Breast epithelium (tissue), 4 donors: ENCODE measurements at regions not wholly inside any gene's neighbourhood (a gene's known extent, or its start where the extent isn't known, plus 50 kb on each side); places are given as distances from the start of the nearest gene placed in this dataset.

Experiments
- DNase-seq, 2 donors: peaks; one replicate each; pipeline ENCODE4 v3.0.0-alpha.2; 2019; ENCODE audit warnings: low spot score in 2 of 2
- H3K27ac ChIP-seq, 2 donors: fragments of 200-600 bp; sonication (generic) in 1 of 2; one replicate each; pipeline ENCODE4 v1.5.1; 2016 to 2019; ENCODE audit warnings: mild to moderate bottlenecking in 1 of 2
- H3K27me3 ChIP-seq, 2 donors: fragments of 200-600 bp; sonication (generic) in 1 of 2; one replicate each; pipeline versions ENCODE4 v1.5.1 to v1.6.0; 2017 to 2019; ENCODE audit warnings: control low read depth in 1 of 2, mild to moderate bottlenecking in 1 of 2
- H3K36me3 ChIP-seq: fragments of 200-600 bp; one replicate; pipeline ENCODE4 v1.5.1; 2019
- H3K4me1 ChIP-seq, 2 donors: fragments of 200-600 bp; sonication (generic); one replicate each; pipeline ENCODE4 v1.5.1; 2016 to 2019; ENCODE audit warnings: control low read depth in 1 of 2
- H3K4me3 ChIP-seq, 3 donors: fragments of 200-600 bp; sonication (generic); 1 replicate in 2 of 3; 2 replicates in 1 of 3; pipeline ENCODE4 v1.5.1; 2016 to 2019; ENCODE audit warnings: mild to moderate bottlenecking in 3 of 3, moderate library complexity in 2 of 3
- H3K9me3 ChIP-seq, 2 donors: fragments of 200-600 bp; sonication (generic) in 1 of 2; one replicate each; pipeline ENCODE4 v1.5.1; 2016 to 2019; ENCODE audit warnings: control low read depth in 1 of 2
- CTCF ChIP-seq, 3 donors: fragments of 450-650 bp; IDR thresholded peaks; one replicate each; pipeline ENCODE4 v1.5.1; 2016 to 2017; ENCODE audit warnings: antibody characterized with exemption in 3 of 3, mild to moderate bottlenecking in 3 of 3, moderate library complexity in 3 of 3
- POLR2A ChIP-seq: fragments of 450-650 bp; IDR thresholded peaks from one replicate; pipeline ENCODE4 v1.6.1; 2016; ENCODE audit warnings: antibody characterized with exemption, mild to moderate bottlenecking, moderate library complexity
- POLR2AphosphoS5 ChIP-seq, 3 donors: sonication (generic); formaldehyde crosslinking; IDR thresholded peaks; one replicate each; pipeline ENCODE4 v1.6.1; 2017; ENCODE audit warnings: antibody characterized with exemption in 3 of 3
- intact Hi-C: fragments of 100-400 bp; cut with DNase I; formaldehyde crosslinking; loops from one replicate; pipeline ENCODE4 v1.15.1; 2023; ENCODE audit warnings: low total_unique reads

GRCh38 chr4:177119691-177120090 is 190.0 kb upstream of the NEIL3 start:
- H3K36me3 ChIP-seq: no peaks in the 10 kb centered on the region
- H3K4me3 ChIP-seq: no peak overlapping the region
- no peaks in the 10 kb centered on the region for H3K27me3 ChIP-seq
- no peak for TF ChIP-seq POLR2AphosphoS5 (IDR thresholded peaks at IDR 0.05)
- no peak for TF ChIP-seq POLR2A
- intact Hi-C loops: no loop called here
- DNase-seq: no peak
- no peaks in the 10 kb centered on the region for H3K4me1 ChIP-seq
- H3K9me3 ChIP-seq: peaks cover 0 to 8% of the 10 kb centered on the region in 2 donors
- H3K27ac ChIP-seq: peak overlapping the region in 1 of 2 donors; percentile 43

- Histone ChIP-seq H3K36me3 (no peaks in the 10 kb centered on the region), H3K4me3 (no peak overlapping the region), H3K27ac (peak overlapping the region in 1 of 2 donors; percentile 30), H3K27me3 (no peaks in the 10 kb centered on the region), H3K4me1 (no peaks in the 10 kb centered on the region), H3K9me3 (peaks cover 0 to 8% of the 10 kb centered on the region in 2 donors)
- intact Hi-C loops: no loop called here
- no peak for TF ChIP-seq POLR2AphosphoS5 (IDR thresholded peaks at IDR 0.05)
- DNase-seq: no peak
These were observed 185.9 kb upstream of the NEIL3 start for GRCh38 chr4:177123811-177124210.

GRCh38 chr4:177124349-177125064 is 185.2 kb upstream of the NEIL3 start:
- H3K4me3 ChIP-seq: no peak overlapping the region
- no peaks in the 10 kb centered on the region for H3K27me3 ChIP-seq
- intact Hi-C loops: no loop called here
- TF ChIP-seq CTCF (IDR thresholded peaks at IDR 0.05) (no peak), POLR2A (no peak), POLR2AphosphoS5 (IDR thresholded peaks at IDR 0.05) (no peak)
- peaks cover 3 to 13% of the 10 kb centered on the region in 2 donors for H3K9me3 ChIP-seq
- H3K36me3 ChIP-seq: no peaks in the 10 kb centered on the region
- DNase-seq: no peak
- peak overlapping the region in 1 of 2 donors; percentile 30 for H3K27ac ChIP-seq
- H3K4me1 ChIP-seq: no peaks in the 10 kb centered on the region

- no peaks in the 10 kb centered on the region for H3K4me1 ChIP-seq
- H3K27ac ChIP-seq: no peak overlapping the region
- no peak for DNase-seq
- H3K27me3 ChIP-seq: no peaks in the 10 kb centered on the region
- H3K9me3 ChIP-seq: peaks cover 6 to 23% of the 10 kb centered on the region in 2 donors
- TF ChIP-seq POLR2A: no peak
- TF ChIP-seq CTCF (IDR thresholded peaks at IDR 0.05): no peak
- no peak for TF ChIP-seq POLR2AphosphoS5 (IDR thresholded peaks at IDR 0.05)
- H3K36me3 ChIP-seq: no peaks in the 10 kb centered on the region
- no peak overlapping the region for H3K4me3 ChIP-seq
- intact Hi-C loops: no loop called here
These were observed 184.0 kb upstream of the NEIL3 start for GRCh38 chr4:177125656-177126055.

GRCh38 chr4:177127658-177128057 is 182.0 kb upstream of the NEIL3 start:
- Histone ChIP-seq H3K27ac (no peak overlapping the region), H3K36me3 (no peaks in the 10 kb centered on the region), H3K27me3 (no peaks in the 10 kb centered on the region), H3K4me1 (no peaks in the 10 kb centered on the region), H3K4me3 (no peak overlapping the region), H3K9me3 (peaks cover 6 to 15% of the 10 kb centered on the region in 2 donors)
- no peak for DNase-seq
- TF ChIP-seq CTCF (IDR thresholded peaks at IDR 0.05): no peak
- no peak for TF ChIP-seq POLR2A
- TF ChIP-seq POLR2AphosphoS5 (IDR thresholded peaks at IDR 0.05): no peak
- intact Hi-C loops: no loop called here

- H3K27me3 ChIP-seq: no peaks in the 10 kb centered on the region
- H3K4me3 ChIP-seq: no peak overlapping the region
- intact Hi-C loops: no loop called here
- H3K27ac ChIP-seq: no peak overlapping the region
- no peaks in the 10 kb centered on the region for H3K4me1 ChIP-seq
- no peaks in the 10 kb centered on the region for H3K36me3 ChIP-seq
- no peak for TF ChIP-seq POLR2A
- TF ChIP-seq CTCF (IDR thresholded peaks at IDR 0.05): no peak
- TF ChIP-seq POLR2AphosphoS5 (IDR thresholded peaks at IDR 0.05): no peak
- no peak for DNase-seq
- peaks cover 6 to 15% of the 10 kb centered on the region in 2 donors for H3K9me3 ChIP-seq
These were observed 181.4 kb upstream of the NEIL3 start for GRCh38 chr4:177128306-177128705.
